DMS53 treated with DMSO at 0.1 percent for 48 hours (cell line): ENCODE measurements at regions not wholly inside any gene's neighbourhood (a gene's known extent, or its start where the extent isn't known, plus 50 kb on each side); places are given as distances from the start of the nearest gene placed in this dataset.
A peak's percentile ranks its signal among the peaks of the same experiment; 100 is the strongest.
"Not testable (repeated sequence)": the region's sequence is repeated elsewhere in the genome, so short reads cannot be mapped to it uniquely, and the experiment has no call there.

Source experiments
- DNase-seq: peaks from one replicate; lab custom pipeline; 2025; ENCODE audit not compliant: unreplicated experiment; lab: John Stamatoyannopoulos, UW

DNA sequence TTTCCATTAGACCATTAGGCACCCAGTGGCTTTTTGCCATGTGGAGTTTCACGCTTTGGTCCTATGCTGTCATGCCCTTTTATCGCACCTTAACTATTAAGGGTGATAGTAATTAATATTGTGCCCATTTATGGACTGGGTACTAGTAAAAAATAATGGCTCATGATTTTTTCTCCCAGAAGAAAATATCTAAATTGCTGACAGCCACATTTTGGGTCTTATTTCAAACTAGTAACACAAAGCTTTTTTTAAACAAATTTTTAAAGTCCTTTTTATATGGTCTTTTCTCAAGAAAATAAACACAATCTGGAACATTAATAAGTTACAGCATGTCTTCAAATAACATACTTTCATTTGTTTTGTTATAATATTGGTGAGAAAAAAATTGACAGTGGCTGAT, 179.7 kb downstream of the ANKRD7 start:
- DNase-seq, result no peak

DNA sequence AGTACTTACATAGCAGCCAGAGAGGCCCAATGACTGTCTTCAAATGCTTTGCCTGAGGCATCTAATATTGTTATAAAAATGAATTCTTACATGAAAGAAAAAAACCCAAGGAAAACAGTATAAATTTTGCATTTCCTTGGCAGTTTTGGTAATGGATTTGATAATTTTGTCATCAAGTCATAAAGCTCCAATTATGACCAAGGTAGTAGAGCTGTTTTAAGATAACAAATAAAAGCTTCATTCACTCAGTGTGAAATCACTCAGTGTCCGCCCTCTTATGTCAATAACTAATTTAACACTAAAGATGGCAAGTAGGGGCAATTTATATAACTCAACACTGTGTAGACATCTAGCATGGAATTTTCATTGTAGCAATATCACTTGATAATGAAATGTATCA, 193.9 kb downstream of the ANKRD7 start:
- DNase-seq, result no peak

DNA sequence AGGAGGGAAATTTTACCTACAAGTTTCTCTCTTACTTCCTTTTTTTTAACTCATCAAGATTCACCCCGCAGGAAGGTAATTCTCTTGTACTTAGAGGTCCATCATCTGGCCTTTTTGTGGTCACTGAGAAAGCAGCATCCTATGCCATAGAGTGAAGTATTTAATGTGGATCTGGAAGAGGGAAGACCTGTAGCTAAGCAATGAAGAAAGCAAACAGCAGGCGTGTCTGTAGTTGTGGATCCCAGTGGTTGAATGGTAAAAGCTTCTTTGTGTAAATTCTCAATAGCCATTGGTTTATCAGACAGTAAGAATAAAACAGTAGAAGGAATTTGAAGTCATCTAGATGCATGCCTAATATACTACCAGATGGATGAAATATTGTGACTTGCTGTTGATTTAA, 196.4 kb downstream of the ANKRD7 start:
- DNase-seq, result no peak

DNA sequence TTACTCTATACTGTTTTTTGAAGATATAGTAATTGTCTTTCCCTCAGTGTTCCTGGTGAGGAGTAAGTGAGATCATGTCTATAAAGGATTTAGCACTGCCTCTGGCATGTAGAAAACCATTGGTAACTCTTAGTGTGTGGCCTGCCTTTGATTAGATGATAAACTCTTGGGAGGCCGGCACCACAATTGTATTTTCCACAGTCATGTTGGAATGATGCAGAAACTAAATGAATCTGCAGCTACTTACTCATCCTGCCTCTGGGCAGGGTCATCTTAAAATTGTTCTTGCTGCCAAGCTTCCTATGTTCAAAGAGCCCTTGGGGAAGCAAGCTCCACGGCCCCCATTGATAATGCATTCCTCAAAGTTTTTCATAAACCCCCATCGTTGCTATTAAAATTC, 204.6 kb downstream of the ANKRD7 start:
- no peak for DNase-seq

DNA sequence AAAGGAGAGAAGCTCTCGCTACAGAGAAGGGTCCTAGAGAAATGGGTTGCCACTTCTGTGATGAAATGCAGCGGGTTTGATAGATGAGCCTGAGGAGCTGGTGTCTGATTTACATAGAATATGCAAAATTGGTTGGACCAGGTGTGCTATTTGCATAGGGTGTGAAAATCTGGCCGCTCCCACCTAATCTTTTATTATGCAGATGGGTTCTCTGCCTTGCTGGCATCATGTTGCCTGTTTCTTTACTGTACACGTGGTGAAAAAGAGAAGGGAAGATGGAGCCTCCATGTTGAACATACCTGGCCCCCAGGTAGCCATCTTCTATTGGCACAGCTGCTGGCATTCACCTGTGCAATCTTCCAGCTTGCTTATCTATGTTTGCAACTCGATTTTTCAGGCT, 212.2 kb downstream of the ANKRD7 start:
- DNase-seq, result no peak

DNA sequence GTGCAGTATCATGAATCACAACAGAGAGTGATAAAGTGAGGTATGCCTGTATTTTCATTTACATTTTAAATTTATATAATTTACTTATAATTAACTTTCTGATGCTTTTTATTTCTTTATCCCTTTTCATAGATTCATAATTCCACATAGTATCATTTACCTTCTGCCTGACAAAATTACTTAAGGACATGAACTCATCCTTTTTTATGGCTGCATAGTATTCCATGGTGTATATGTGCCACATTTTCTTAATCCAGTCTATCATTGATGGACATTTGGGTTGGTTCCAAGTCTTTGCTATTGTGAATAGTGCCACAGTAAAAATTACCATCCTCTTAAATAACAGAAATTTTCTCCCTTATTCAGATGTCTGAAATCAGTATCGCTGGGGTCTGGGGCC, 224.5 kb downstream of the ANKRD7 start:
- DNase-seq, result not testable (repeated sequence)

DNA sequence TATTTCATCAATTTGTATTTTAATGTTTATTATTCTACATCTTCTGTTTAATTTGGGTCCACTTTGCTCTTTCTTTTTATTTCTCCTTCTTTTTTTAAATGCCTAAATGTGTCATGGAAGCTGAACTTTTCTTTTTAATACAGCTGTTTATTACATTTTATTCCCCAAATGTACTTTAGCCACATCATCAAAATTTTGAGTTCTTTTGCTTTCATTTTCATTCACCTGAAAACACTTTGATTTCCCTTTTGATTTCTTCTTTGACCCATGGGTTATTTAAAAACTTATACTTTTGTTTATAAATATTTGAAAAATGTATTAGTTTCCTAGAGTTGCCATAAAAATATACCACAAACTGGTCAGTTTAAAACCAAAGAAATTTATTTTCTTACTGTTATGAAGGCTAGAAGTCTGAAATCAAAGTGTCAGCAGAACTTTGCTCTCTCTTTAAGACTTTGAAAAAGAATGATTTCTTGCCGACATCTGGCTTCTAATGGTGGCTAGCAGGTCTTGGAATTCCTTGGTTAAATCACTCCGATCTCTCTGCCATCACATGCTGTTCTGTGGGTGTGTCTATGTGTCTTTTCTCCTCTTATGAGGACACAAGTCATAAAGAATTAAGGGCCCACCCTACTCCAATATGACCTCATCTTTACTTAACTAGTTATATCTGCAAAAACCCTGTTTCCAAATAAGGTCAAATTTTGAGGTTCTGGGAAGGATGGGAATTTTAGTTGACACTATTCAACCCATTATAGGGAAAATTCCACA, 225.5 kb downstream of the ANKRD7 start:
- DNase-seq, result no peak

DNA sequence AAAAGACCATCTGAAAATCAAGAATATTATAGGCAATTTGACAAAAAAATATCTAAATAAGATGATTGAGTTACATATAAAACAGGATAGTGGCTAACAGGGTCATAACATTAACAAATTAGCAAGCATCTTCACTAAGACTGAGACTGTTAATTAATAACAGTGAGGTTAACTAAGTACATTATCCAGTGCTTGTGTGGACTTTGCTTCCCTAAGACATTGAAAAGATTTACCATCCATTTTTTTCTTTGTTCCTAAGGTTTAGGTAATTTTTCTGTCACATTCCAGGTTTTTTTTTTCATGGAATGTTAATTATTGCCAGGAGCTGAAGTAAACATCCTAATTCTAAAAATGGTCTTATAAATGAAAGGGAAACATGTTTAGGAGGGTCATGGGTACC, 227.6 kb downstream of the ANKRD7 start:
- no peak for DNase-seq

DNA sequence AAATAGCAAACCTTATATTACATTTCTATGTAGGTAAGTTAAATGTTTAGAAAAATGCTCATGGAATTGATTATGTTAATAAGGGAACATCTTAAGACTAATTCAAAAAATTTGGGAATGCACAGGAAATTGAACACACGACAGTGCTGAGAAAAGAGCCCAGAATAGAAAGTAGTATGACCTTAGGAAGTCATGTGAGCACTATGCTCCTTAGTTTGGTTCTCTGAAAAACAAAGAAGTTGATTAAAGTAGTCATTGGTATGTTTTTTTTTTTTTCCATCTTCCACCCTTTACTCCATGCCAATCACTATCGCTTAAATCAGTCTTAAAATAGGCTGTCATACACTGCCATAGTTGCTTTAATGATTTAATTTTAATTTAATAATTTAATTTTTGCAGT, 242.9 kb downstream of the ANKRD7 start:
- DNase-seq, result no peak

DNA sequence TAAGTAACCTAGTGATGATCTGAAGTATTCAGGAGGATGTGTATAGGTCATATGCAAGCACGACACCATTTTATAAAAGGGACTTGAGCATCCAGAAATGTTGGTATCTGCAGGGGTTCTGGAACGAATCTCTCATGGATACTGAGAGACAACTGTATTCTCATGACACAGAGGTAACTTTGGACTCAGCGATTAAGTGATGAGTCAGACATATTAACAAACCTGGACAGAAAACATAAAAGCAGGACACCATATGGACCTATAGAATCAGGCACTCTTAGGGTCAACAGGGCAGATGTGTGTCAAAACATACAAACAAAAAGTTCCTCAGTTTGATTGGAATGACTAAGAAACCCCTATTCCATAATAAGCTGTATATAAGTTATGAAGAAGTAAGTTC, 248.1 kb downstream of the ANKRD7 start:
- DNase-seq, result peak; percentile 11

DNA sequence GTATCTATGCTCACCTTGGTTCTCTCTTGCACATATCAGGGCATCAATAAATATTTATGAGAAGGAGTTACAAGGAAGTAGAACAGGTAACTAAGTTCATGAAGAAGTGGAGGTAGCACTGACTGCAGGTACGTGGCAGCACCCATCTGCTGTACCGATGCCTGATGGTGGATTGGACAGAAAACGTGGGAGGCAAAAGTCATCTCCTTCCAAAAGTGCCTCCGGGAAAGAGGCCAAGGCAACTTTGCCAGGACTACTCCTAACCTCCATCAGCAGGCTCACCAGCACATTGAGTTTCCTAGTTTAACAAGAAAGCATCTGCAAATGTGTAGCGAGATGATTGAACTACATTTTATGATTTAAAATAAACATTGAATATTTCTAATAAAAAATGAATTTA, 248.8 kb downstream of the ANKRD7 start:
- DNase-seq, result no peak

DNA sequence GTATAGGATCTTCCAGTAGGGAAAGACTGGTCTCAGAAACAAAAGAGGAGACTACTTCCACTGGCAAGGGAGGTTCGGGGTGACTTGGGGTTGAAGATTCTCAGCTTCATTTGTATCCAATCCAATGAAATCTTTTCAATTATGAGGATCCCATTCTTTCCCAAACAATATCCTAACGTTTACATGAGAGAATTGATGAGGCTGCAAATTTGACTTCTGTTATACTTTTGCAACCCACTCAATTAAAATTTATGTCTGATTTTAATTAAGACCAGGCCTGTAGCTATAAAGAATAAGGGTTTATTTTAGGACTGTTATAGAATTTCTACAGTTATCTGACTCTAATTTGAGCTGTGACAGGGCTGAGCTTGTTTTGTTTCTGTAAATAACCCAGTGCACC, 251.5 kb downstream of the ANKRD7 start:
- no peak for DNase-seq

DNA sequence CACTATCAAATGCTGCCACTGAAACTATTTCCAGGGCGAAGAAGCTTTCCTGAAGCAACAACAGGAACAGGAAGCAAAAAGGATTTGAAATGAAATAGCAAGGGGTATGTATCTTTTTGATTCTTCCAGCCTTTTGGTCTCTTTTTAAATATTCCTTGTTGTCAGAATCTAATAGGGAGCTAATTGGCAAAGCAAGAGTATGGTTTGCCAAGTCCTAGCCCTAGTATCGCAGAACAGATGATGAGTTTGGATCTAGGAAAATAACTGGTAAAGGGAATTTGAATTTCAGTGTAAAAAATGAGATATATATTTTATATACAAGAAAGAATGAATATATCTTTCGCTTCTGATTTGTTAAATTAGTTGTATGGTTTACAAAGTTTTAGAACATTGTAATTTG, 252.5 kb downstream of the ANKRD7 start:
- DNase-seq, result no peak

DNA sequence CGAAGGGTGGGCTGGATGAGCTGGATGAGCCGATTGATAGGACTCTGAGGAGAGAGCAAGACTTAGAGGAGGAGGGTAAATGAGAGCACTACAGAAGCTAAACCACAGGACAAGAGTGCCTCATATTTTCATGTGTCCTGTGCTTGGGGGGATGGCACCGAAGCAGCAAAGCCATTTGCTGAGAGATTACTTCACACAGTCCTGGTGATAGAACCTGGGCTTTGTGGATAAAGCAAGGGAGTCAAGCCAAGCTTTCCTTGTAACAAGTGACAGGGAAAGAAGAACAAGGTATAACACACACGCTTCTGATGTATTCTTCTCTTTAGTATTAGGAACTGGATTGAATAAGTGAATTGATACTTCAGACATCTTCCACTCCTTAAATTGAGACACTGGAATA, 253.7 kb downstream of the ANKRD7 start:
- no peak for DNase-seq

DNA sequence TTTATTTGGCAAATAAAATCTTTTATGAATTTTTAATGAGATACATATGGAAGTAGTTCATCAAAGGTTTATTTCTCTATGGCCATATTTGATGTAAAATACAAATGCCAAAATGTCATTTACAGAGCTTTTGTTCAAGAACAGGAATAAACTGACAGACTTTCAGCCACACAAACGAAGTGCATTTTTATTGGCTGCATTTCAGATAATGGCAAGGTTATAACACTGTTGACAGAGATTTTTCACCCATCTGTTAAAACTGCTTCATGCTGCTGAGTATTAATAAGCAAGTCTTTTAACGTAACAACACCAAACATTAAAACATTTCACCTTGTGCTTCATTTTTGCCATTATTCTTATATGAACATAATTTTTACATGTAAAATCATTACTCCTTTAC, 254.4 kb downstream of the ANKRD7 start:
- DNase-seq, result no peak

DNA sequence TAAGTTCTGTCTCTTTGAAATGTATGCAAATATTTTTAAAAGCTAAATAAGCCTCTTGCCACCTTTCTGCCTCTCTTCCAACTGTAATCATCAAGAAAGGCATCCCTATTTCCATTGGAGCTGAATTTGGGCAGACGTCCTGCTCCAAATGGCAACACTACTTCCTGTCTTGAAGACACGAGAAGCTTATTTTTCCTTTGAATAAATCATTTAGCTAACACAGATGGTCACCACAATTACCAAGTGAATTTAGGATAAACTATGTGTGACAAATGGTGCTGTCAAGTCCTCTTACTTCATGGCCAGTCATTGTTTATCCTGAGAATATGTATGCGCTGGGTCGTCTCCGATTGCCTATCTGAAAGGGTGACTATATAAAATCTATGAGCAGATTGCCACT, 268.0 kb downstream of the ANKRD7 start:
- DNase-seq, result no peak

DNA sequence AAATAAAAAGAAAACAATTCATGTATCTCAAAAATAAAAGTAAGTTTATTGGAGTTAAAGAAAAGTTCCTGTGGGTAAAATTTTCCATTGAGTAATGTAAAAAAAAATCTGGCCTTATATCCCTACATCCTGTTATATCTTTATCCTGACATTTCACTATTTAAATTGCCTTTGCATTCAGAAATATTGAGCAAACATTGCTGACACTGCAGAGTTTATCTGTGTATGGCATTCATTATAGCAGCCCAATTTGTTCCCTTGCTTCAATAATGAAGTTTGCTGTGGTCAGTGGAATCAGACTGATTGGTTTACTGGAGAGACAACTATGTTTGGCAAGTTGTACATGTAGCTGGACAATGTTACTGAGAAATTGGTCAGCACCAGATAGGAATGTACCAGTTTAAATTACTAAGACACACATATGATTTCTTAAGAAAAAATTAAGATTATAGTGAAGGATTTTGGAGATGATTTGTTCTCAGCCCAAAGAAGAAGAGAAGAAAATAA, 271.7 kb downstream of the ANKRD7 start:
- DNase-seq, result no peak

DNA sequence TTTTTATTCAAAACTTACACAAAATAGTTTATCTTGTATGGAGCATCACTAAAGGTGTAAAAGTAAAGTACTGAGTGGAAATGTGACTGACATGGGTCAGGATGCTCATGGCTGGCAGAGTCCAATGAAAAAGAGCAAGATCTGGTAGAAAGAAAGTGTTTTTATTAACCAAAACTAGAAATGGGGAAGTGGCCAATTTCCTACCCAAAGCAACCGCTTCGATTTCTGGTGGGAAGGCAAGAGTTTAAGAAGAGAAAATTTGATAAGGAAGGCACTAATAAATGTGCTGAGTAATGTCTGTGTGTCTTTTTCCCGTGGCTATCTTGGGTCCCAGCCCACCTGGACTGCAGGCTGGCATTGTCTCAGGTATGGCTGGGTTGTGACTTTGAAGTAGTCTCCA, 277.7 kb downstream of the ANKRD7 start:
- no peak for DNase-seq

DNA sequence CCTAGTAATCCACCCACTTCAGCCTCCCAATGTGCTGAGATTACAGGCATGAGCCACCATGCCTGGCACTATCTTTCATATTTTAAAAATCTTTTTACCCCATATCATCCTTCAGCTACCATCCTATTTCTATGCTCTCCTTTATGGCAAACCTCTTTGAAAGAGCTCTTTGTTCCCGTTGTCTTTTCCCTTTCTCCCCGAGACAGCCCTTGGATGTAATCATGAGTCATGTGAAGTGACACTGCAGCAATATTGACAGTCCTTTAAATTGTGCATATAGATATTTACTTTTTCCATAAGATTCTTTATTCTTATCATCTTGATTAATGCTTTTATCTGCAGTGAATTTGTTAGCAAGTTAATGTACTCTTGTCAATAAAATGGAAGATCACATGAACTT, 286.6 kb downstream of the ANKRD7 start:
- no peak for DNase-seq

DNA sequence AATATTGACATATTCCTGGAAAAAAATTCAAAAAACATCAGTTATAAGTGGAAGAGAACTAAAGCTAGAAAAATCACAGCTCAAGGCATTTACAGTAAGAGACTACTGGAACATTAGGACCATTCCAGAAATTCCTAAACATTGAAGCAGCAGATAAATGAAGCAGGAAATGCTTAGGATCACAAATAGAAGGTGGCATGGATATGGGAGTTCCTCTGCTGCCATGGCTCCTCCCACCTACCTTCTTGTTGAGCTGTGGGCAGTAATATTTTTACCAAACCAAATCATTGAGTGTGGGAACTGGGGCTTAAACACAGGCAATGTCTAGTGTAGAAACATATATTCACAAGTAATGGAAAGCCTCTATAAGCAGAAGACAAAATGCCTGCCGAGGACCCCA, 292.8 kb downstream of the ANKRD7 start:
- DNase-seq, result no peak

DNA sequence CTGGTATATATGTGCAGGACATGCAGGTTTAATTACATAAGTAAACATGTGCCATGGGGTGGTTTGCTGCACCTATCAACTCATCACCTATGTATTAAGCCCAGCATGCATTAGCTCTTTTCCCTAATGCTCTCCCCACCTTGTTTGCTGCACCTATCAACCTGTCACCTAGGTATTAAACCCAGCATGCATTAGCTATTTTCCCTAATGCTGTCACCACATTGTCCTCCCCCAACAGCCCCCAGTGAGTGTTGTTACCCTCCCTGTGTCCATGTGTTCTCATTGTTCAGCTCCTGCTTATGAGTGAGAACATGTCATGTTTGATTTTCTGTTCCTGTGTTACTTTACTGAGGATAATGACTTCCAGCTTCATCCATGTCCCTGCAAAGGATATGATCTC, 300.5 kb downstream of the ANKRD7 start:
- no peak for DNase-seq

DNA sequence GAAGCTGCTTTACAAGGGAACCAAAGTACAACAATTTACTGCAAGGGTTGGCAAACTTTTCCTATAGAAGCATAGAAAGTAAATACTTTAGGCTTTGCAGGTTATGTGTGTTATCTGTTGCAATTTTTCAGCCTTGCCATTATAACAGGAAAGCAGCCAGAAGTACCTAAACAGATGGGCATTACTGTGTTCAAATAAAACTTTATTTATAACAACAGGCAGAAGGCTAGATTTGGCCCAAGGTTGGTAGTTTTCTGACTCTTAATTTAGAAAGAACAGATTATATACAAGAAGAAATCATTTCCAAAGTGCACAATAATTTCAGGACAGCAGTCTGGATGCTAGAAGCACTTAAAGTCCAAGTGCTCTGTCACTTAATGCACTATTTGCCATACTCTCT, 307.1 kb downstream of the ANKRD7 start:
- DNase-seq, result no peak

DNA sequence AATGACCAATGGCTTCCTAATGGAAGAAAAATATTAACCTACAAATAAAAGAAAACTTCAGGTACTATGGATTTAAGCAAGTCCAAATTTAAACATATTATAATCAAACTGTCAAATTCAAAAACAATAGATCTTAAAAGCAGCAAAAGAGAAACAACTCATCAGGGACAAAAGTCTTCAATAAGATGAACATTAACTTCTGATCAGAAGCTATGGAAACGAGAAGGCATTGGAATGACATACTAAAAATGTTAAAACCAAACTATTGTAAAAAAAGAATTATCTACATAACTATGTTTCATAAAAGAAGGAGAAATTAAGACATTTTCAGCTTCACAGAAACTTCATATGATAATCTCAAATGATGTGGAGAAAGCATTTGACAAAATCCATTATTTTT, 334.7 kb downstream of the ANKRD7 start:
- DNase-seq, result no peak
